SK-N-SH treated with all-trans-retinoic acid at 6 μM for 48 hours (cell line): ENCODE measurements at regions not wholly inside any gene's neighbourhood (a gene's known extent, or its start where the extent isn't known, plus 50 kb on each side); places are given as distances from the start of the nearest gene placed in this dataset.

Experiments
- ATAC-seq: fragments of 200-7000 bp; cut with Tn5 transposase; 3 replicates; pipeline ENCODE4 v1.9.1; 2020; ENCODE audit warnings: mild to moderate bottlenecking, moderate library complexity
- ARNTL ChIP-seq: fragments of 450-650 bp; formaldehyde crosslinking; IDR thresholded peaks from 2 replicates; pipeline ENCODE4 v1.5.0; 2020; ENCODE audit warnings: low read depth, mild to moderate bottlenecking, moderate library complexity, borderline replicate concordance
- BACH2 ChIP-seq: fragments of 250-450 bp; sonication (Bioruptor Pico); IDR thresholded peaks from 2 replicates; pipeline ENCODE4 v1.9.0; 2021; ENCODE audit warnings: mild to moderate bottlenecking, borderline replicate concordance
- CSDC2 ChIP-seq: fragments of 250-450 bp; sonication (Bioruptor Pico); IDR thresholded peaks from 2 replicates; pipeline ENCODE4 v1.5.0; 2020; ENCODE audit warnings: mild to moderate bottlenecking, moderate library complexity
- ESRRG ChIP-seq: fragments of 250-450 bp; sonication (Bioruptor Pico); IDR thresholded peaks from 2 replicates; pipeline ENCODE4 v1.6.1; 2021; ENCODE audit warnings: mild to moderate bottlenecking
- ISL1 ChIP-seq: fragments of 250-450 bp; sonication (Bioruptor Pico); IDR thresholded peaks from 2 replicates; pipeline ENCODE4 v2.1.2; 2022; ENCODE audit warnings: mild to moderate bottlenecking, moderate library complexity
- OSR1 ChIP-seq: fragments of 250-450 bp; sonication (Bioruptor Pico); IDR thresholded peaks from 2 replicates; pipeline ENCODE4 v1.8.0; 2022; ENCODE audit warnings: moderate library complexity, mild to moderate bottlenecking, inconsistent platforms
- PPARA ChIP-seq: fragments of 250-450 bp; sonication (Bioruptor Pico); IDR thresholded peaks from 2 replicates; pipeline ENCODE4 v1.5.0; 2020; ENCODE audit warnings: mild to moderate bottlenecking, borderline replicate concordance
- RARB ChIP-seq: fragments of 250-450 bp; sonication (Bioruptor Pico); IDR thresholded peaks from 2 replicates; pipeline ENCODE4 v1.8.0; 2021; ENCODE audit warnings: mild to moderate bottlenecking, moderate library complexity
- SNAI2 ChIP-seq: fragments of 250-450 bp; sonication (Bioruptor Pico); IDR thresholded peaks from 2 replicates; pipeline ENCODE4 v1.5.0; 2020; ENCODE audit warnings: mild to moderate bottlenecking, moderate library complexity
- TCF4 ChIP-seq: fragments of 250-450 bp; sonication (Bioruptor Pico); IDR thresholded peaks from 2 replicates; pipeline ENCODE4 v1.8.0; 2021; ENCODE audit warnings: mild to moderate bottlenecking, moderate library complexity, borderline replicate concordance
- TOX ChIP-seq: fragments of 250-450 bp; sonication (Bioruptor Pico); IDR thresholded peaks from 2 replicates; pipeline ENCODE4 v1.8.0; 2021; ENCODE audit warnings: mild to moderate bottlenecking, moderate library complexity, borderline replicate concordance
- ZC3H10 ChIP-seq: fragments of 250-450 bp; sonication (Bioruptor Pico); IDR thresholded peaks from 2 replicates; pipeline ENCODE4 v1.5.1; 2021; ENCODE audit warnings: mild to moderate bottlenecking, moderate library complexity
- ZFP3 ChIP-seq: fragments of 250-450 bp; sonication (Bioruptor Pico); IDR thresholded peaks from 2 replicates; pipeline ENCODE4 v1.5.0; 2020; ENCODE audit warnings: mild to moderate bottlenecking, moderate library complexity
- ZFP30 ChIP-seq: fragments of 450-650 bp; formaldehyde crosslinking; IDR thresholded peaks from 2 replicates; pipeline ENCODE4 v1.5.0; 2022; ENCODE audit warnings: mild to moderate bottlenecking, moderate library complexity
- ZNF565 ChIP-seq: fragments of 450-650 bp; formaldehyde crosslinking; conservative IDR thresholded peaks from 2 replicates; pipeline ENCODE4 v1.5.0; 2020; ENCODE audit warnings: low read depth, mild to moderate bottlenecking, moderate library complexity
- ZNF70 ChIP-seq: fragments of 450-650 bp; formaldehyde crosslinking; IDR thresholded peaks from 2 replicates; pipeline ENCODE4 v1.5.0; 2020; ENCODE audit warnings: mild to moderate bottlenecking, moderate library complexity
- ZNF8 ChIP-seq: fragments of 450-650 bp; formaldehyde crosslinking; IDR thresholded peaks from 2 replicates; pipeline ENCODE4 v1.5.0; 2020; ENCODE audit warnings: mild to moderate bottlenecking, moderate library complexity
- TF ChIP-seq, protein P1 (sequence below): fragments of 250-450 bp; sonication (Bioruptor Pico); IDR thresholded peaks from 2 replicates; pipeline ENCODE4 v1.8.0; 2020; ENCODE audit warnings: mild to moderate bottlenecking, moderate library complexity, borderline replicate concordance
- TF ChIP-seq, protein P2 (sequence below): fragments of 250-450 bp; sonication (Bioruptor Pico); IDR thresholded peaks from 2 replicates; pipeline ENCODE4 v1.5.1; 2020; ENCODE audit warnings: low read depth, mild to moderate bottlenecking, moderate library complexity
- TF ChIP-seq, protein P3 (sequence below): fragments of 250-450 bp; sonication (Bioruptor Pico); IDR thresholded peaks from 2 replicates; pipeline ENCODE4 v1.5.0; 2020; ENCODE audit warnings: mild to moderate bottlenecking, moderate library complexity
- TF ChIP-seq, protein P4 (sequence below): fragments of 250-450 bp; sonication (Bioruptor Pico); IDR thresholded peaks from 2 replicates; pipeline ENCODE4 v1.5.1; 2021; ENCODE audit warnings: mild to moderate bottlenecking, moderate library complexity

DNA sequence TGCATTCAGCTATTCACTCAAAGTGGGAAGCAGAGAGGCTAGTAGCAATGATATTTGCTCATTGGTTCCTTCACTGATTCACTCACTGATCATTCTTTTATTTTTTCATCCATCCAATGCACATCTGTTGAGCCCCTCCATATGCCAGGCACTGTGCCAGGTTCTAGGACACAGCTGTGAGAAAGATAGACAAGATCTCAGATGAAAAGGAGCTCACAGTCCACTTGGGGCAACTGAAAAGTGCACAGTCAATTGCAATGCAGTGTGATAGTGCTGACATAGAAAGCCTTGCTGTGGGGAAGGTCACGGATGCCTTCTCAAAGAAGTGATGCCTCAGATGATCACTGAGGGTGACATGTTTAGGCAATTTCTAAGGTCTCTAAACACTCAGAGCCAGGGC, 262.3 kb downstream of the PTEN start:
- ATAC-seq: no peak
- TF ChIP-seq ZNF70 (CRISPR knock-in tag) (no peak), PPARA (no peak), ESRRG (no peak), CSDC2 (CRISPR knock-in tag) (no peak), ZC3H10 (CRISPR knock-in tag) (no peak), SNAI2 (CRISPR knock-in tag) (no peak), OSR1 (CRISPR knock-in tag) (no peak)
- TF ChIP-seq, protein P1, sequence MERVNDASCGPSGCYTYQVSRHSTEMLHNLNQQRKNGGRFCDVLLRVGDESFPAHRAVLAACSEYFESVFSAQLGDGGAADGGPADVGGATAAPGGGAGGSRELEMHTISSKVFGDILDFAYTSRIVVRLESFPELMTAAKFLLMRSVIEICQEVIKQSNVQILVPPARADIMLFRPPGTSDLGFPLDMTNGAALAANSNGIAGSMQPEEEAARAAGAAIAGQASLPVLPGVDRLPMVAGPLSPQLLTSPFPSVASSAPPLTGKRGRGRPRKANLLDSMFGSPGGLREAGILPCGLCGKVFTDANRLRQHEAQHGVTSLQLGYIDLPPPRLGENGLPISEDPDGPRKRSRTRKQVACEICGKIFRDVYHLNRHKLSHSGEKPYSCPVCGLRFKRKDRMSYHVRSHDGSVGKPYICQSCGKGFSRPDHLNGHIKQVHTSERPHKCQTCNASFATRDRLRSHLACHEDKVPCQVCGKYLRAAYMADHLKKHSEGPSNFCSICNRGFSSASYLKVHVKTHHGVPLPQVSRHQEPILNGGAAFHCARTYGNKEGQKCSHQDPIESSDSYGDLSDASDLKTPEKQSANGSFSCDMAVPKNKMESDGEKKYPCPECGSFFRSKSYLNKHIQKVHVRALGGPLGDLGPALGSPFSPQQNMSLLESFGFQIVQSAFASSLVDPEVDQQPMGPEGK (CRISPR knock-in tag): no peak
- TF ChIP-seq, protein P2, sequence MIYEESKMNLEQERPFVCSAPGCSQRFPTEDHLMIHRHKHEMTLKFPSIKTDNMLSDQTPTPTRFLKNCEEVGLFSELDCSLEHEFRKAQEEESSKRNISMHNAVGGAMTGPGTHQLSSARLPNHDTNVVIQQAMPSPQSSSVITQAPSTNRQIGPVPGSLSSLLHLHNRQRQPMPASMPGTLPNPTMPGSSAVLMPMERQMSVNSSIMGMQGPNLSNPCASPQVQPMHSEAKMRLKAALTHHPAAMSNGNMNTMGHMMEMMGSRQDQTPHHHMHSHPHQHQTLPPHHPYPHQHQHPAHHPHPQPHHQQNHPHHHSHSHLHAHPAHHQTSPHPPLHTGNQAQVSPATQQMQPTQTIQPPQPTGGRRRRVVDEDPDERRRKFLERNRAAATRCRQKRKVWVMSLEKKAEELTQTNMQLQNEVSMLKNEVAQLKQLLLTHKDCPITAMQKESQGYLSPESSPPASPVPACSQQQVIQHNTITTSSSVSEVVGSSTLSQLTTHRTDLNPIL (CRISPR knock-in tag): no peak
- TF ChIP-seq, protein P3, sequence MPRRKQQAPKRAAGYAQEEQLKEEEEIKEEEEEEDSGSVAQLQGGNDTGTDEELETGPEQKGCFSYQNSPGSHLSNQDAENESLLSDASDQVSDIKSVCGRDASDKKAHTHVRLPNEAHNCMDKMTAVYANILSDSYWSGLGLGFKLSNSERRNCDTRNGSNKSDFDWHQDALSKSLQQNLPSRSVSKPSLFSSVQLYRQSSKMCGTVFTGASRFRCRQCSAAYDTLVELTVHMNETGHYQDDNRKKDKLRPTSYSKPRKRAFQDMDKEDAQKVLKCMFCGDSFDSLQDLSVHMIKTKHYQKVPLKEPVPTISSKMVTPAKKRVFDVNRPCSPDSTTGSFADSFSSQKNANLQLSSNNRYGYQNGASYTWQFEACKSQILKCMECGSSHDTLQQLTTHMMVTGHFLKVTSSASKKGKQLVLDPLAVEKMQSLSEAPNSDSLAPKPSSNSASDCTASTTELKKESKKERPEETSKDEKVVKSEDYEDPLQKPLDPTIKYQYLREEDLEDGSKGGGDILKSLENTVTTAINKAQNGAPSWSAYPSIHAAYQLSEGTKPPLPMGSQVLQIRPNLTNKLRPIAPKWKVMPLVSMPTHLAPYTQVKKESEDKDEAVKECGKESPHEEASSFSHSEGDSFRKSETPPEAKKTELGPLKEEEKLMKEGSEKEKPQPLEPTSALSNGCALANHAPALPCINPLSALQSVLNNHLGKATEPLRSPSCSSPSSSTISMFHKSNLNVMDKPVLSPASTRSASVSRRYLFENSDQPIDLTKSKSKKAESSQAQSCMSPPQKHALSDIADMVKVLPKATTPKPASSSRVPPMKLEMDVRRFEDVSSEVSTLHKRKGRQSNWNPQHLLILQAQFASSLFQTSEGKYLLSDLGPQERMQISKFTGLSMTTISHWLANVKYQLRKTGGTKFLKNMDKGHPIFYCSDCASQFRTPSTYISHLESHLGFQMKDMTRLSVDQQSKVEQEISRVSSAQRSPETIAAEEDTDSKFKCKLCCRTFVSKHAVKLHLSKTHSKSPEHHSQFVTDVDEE: no peak
- TF ChIP-seq, protein P4, sequence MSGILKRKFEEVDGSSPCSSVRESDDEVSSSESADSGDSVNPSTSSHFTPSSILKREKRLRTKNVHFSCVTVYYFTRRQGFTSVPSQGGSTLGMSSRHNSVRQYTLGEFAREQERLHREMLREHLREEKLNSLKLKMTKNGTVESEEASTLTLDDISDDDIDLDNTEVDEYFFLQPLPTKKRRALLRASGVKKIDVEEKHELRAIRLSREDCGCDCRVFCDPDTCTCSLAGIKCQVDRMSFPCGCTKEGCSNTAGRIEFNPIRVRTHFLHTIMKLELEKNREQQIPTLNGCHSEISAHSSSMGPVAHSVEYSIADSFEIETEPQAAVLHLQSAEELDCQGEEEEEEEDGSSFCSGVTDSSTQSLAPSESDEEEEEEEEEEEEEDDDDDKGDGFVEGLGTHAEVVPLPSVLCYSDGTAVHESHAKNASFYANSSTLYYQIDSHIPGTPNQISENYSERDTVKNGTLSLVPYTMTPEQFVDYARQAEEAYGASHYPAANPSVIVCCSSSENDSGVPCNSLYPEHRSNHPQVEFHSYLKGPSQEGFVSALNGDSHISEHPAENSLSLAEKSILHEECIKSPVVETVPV (CRISPR knock-in tag): no peak

DNA sequence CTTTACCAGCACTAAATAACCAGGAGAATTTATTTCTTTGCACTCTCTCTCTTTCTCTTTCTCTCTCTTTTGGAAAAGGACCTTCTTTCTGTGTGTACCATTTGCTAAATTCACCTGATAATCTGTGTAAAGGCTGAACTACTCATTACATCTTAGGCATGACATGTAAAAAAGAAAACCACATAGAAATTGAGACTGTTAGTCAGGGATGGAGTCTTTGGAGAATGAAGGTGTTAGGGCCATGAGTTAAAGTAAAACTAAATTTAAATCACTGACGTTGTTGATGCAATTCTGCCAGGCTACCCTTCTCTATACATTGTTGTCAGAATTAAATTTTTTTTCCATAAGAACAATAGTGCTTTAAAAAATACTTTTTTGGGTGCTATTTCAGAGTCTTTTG, 263.3 kb downstream of the PTEN start:
- no peak for ATAC-seq
- TF ChIP-seq ISL1 (CRISPR knock-in tag) (no peak), ARNTL (CRISPR knock-in tag) (no peak), TOX (no peak), OSR1 (CRISPR knock-in tag) (no peak), RARB (CRISPR knock-in tag) (no peak), TCF4 (CRISPR knock-in tag) (no peak), PPARA (no peak), ZFP3 (CRISPR knock-in tag) (no peak), ZFP30 (CRISPR knock-in tag) (no peak)
- TF ChIP-seq, protein P4 (CRISPR knock-in tag): no peak
- TF ChIP-seq, protein P3: no peak

DNA sequence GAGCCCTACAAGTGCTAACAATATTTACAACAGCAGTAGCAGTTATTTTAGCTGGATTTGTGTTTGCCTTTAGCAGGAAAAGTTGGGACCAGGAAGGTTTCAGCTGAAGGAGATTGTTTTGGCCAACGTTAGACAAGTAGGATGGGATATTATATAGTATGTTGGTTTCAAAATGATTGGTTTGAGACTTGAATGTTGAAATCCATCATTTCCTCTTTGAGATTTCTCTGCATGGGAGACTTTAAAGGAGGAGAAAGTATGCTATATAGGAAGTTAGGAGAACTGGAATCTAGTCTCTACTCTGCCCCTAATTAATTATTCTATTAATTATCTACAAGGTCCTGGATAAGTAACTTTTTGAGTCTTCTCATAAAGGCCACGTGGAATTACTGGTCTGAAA, 263.8 kb downstream of the PTEN start:
- no peak for ATAC-seq
- TF ChIP-seq, protein P3: no peak
- no peak for TF ChIP-seq ZNF8 (CRISPR knock-in tag)
- no peak for TF ChIP-seq ARNTL (CRISPR knock-in tag)
- no peak for TF ChIP-seq OSR1 (CRISPR knock-in tag)
- no peak for TF ChIP-seq BACH2
- no peak for TF ChIP-seq ZFP30 (CRISPR knock-in tag)
- TF ChIP-seq, protein P4 (CRISPR knock-in tag): no peak
- no peak for TF ChIP-seq RARB (CRISPR knock-in tag)
- no peak for TF ChIP-seq CSDC2 (CRISPR knock-in tag)
- no peak for TF ChIP-seq ZFP3 (CRISPR knock-in tag)
- TF ChIP-seq ZNF565: no peak
- no peak for TF ChIP-seq ZC3H10 (CRISPR knock-in tag)
- no peak for TF ChIP-seq TCF4 (CRISPR knock-in tag)
- TF ChIP-seq ESRRG: no peak
- TF ChIP-seq ZNF70 (CRISPR knock-in tag): no peak
